ENCODE measurements at regions not wholly inside any gene's neighbourhood (a gene's known extent, or its start where the extent isn't known, plus 50 kb on each side); places are given as distances from the start of the nearest gene placed in this dataset.

- no peak for TF ChIP-seq EZH2 (IDR thresholded peaks at IDR 0.05)
- no peak for TF ChIP-seq POLR2AphosphoS5 (IDR thresholded peaks at IDR 0.05; ENCODE audit: borderline replicate concordance, low read depth, low read length)
Observed at GRCh38 chr3:43233062-43233461, 53.3 kb upstream of the SNRK start.
